ENCODE measurements at regions not wholly inside any gene's neighbourhood (a gene's known extent, or its start where the extent isn't known, plus 50 kb on each side); places are given as distances from the start of the nearest gene placed in this dataset.

GRCh38 chr4:12244973-12245372, 816.3 kb upstream of the HS3ST1 start:
- TF ChIP-seq, protein P1, sequence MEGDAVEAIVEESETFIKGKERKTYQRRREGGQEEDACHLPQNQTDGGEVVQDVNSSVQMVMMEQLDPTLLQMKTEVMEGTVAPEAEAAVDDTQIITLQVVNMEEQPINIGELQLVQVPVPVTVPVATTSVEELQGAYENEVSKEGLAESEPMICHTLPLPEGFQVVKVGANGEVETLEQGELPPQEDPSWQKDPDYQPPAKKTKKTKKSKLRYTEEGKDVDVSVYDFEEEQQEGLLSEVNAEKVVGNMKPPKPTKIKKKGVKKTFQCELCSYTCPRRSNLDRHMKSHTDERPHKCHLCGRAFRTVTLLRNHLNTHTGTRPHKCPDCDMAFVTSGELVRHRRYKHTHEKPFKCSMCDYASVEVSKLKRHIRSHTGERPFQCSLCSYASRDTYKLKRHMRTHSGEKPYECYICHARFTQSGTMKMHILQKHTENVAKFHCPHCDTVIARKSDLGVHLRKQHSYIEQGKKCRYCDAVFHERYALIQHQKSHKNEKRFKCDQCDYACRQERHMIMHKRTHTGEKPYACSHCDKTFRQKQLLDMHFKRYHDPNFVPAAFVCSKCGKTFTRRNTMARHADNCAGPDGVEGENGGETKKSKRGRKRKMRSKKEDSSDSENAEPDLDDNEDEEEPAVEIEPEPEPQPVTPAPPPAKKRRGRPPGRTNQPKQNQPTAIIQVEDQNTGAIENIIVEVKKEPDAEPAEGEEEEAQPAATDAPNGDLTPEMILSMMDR (IDR thresholded peaks at IDR 0.05; ENCODE audit: low read depth, low read length), result no peak
- DNase-seq (ENCODE audit: extremely low read depth, low read depth), result no peak

GRCh38 chr4:12242354-12242753, 813.7 kb upstream of the HS3ST1 start:
- TF ChIP-seq, protein P1 (IDR thresholded peaks at IDR 0.05; ENCODE audit: low read depth, low read length), result no peak
- DNase-seq (ENCODE audit: extremely low read depth, low read depth), result no peak

DNA sequence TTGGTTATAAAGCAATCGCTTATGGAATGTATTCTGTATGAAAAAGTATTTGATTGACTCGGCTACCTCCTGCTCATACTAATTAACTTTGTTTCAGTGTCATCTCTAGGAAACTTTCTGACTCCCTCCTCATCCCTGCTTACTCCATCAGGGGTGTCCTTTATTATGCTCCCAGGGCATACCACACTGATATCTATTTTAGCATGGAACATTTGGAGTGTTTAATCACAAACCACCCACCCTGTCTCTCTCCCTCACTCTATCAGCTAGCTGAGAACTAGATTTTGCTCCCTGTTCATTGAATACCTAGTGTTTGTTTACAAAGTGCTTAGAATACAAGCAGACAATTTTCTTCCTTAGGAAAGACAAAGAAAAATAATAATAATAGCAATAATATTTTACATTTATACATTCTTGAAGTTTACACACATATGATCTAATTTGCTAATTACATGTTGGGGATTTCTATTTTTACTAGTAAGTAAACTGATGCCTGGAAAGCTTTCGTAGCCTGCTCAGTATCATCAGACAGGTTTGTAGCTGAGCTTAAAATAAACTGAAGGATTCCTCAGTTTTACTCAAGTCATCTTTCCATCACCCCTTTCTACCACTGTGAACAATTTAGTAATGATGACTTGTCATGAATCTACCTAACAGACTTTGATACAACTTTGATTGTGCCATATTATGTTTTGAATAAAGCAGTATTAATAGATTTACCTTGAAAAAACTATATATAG, 811.4 kb upstream of the HS3ST1 start:
- DNase-seq (ENCODE audit: extremely low read depth, low read depth), result no peak
- TF ChIP-seq, protein P1 (IDR thresholded peaks at IDR 0.05; ENCODE audit: low read depth, low read length), result no peak

GRCh38 chr4:12231098-12231497, 802.4 kb upstream of the HS3ST1 start:
- TF ChIP-seq, protein P1 (IDR thresholded peaks at IDR 0.05; ENCODE audit: low read depth, low read length), result no peak
- DNase-seq (ENCODE audit: extremely low read depth, low read depth), result no peak

DNA sequence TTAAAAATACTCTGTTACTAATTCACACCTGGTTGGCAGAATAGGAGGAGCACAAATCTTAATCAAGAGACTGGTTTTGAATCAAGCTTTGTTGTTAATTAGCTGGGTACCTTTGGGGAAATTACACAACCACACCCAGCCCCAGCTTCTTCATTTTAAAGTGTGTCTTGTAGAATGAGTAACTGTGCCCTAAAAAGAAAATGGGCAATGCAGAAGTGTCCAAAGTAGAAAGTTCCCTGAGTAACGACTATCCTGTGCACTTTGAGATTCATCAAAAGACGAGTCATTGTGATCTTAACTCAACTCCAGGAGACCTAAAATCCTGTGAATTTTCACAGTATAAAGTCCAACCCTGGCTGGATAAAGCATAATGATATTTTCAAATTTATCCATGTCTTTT, 792.3 kb upstream of the HS3ST1 start:
- no peak for DNase-seq (ENCODE audit: extremely low read depth, low read depth)
- TF ChIP-seq, protein P1 (IDR thresholded peaks at IDR 0.05; ENCODE audit: low read depth, low read length), result no peak

DNA sequence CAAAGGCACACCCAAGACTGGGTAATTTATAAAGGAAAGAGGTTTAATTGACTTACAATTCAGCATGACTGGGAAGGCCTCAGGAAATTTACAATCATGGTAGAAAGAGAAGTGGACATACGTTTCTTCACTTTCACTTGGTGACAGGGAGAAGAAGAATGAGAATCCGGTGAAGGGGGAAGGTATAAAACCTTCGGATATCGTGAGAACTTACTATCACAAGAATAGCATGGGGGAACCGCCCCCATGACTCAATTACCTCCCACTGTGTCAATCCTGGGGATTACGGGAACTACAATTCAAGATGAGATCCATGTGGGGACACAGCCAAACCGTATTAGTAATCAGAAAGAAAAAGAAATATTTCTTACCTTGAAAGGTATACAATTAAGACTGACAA, 782.9 kb upstream of the HS3ST1 start:
- TF ChIP-seq, protein P1 (IDR thresholded peaks at IDR 0.05; ENCODE audit: low read depth, low read length), result no peak
- no peak for DNase-seq (ENCODE audit: extremely low read depth, low read depth)

DNA sequence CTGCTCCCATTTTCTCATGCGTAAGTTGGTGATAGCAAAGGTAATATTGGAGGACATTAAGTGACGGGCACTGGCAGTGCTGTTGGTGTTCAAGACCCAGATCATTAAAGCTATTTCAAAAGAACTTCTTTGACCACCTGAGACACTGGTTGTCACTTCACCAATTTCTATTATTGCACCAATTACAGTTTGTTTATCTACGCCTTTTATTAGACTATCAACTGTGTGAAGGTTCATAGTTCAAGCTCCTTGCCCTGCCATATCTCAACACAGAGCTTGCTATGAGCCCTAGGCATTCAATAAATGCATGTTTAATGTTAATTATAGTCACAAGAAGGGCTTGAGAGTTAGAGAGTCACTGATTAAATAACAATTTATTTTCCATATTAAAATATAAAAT, 778.7 kb upstream of the HS3ST1 start:
- DNase-seq (ENCODE audit: extremely low read depth, low read depth), result no peak
- TF ChIP-seq, protein P1 (IDR thresholded peaks at IDR 0.05; ENCODE audit: low read depth, low read length), result no peak
